ENCODE measurements at regions not wholly inside any gene's neighbourhood (a gene's known extent, or its start where the extent isn't known, plus 50 kb on each side); places are given as distances from the start of the nearest gene placed in this dataset.

- no peaks in the 10 kb centered on the region for H3K4me1 ChIP-seq
- H3K9me3 ChIP-seq = no peaks in the 10 kb centered on the region
- DNase-seq = no peak
- ATAC-seq = no peak
- H3K36me3 ChIP-seq = no peaks in the 10 kb centered on the region
- H3K27me3 ChIP-seq = peaks cover 0 to 22% (median 0%) of the 10 kb centered on the region in 7 donors
- TF ChIP-seq, protein P1, sequence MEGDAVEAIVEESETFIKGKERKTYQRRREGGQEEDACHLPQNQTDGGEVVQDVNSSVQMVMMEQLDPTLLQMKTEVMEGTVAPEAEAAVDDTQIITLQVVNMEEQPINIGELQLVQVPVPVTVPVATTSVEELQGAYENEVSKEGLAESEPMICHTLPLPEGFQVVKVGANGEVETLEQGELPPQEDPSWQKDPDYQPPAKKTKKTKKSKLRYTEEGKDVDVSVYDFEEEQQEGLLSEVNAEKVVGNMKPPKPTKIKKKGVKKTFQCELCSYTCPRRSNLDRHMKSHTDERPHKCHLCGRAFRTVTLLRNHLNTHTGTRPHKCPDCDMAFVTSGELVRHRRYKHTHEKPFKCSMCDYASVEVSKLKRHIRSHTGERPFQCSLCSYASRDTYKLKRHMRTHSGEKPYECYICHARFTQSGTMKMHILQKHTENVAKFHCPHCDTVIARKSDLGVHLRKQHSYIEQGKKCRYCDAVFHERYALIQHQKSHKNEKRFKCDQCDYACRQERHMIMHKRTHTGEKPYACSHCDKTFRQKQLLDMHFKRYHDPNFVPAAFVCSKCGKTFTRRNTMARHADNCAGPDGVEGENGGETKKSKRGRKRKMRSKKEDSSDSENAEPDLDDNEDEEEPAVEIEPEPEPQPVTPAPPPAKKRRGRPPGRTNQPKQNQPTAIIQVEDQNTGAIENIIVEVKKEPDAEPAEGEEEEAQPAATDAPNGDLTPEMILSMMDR (IDR thresholded peaks at IDR 0.05) = no peak
- no peak overlapping the region for H3K4me3 ChIP-seq
- intact Hi-C loops (cut with DNase I) = no loop called here
- no peak overlapping the region for H3K27ac ChIP-seq
- WGBS, 2 donors = 74 to 78% methylated on average over 4 of the region's 4 CpGs
Observed at GRCh38 chr16:13291591-13292333, 390.4 kb downstream of the SHISA9 start.

- ATAC-seq (no peak), DNase-seq (no peak)
- TF ChIP-seq, protein P1 (IDR thresholded peaks at IDR 0.05) = no peak
- no peak overlapping the region for H3K27ac ChIP-seq
- WGBS, 2 donors = 89% methylated on average over 4 of the region's 4 CpGs
- H3K36me3 ChIP-seq = no peaks in the 10 kb centered on the region
- no peaks in the 10 kb centered on the region for H3K9me3 ChIP-seq
- intact Hi-C loops (cut with DNase I) = no loop called here
- H3K4me1 ChIP-seq = no peaks in the 10 kb centered on the region
- H3K4me3 ChIP-seq = no peak overlapping the region
- H3K27me3 ChIP-seq = peaks cover 0 to 11% (median 3%) of the 10 kb centered on the region in 7 donors
Observed at GRCh38 chr16:13296206-13296605, 394.8 kb downstream of the SHISA9 start.

GRCh38 chr16:13298666-13299065 is 397.3 kb downstream of the SHISA9 start:
- Histone ChIP-seq H3K27me3 (peaks cover 0 to 18% (median 6%) of the 10 kb centered on the region in 7 donors), H3K27ac (no peak overlapping the region), H3K4me1 (no peaks in the 10 kb centered on the region), H3K9me3 (no peaks in the 10 kb centered on the region), H3K4me3 (no peak overlapping the region), H3K36me3 (no peaks in the 10 kb centered on the region)
- ATAC-seq = no peak
- TF ChIP-seq, protein P1 (IDR thresholded peaks at IDR 0.05) = no peak
- WGBS, 2 donors = 51 to 63% methylated on average over 5 of the region's 5 CpGs
- intact Hi-C loops (cut with DNase I) = no loop called here
- DNase-seq = no peak

GRCh38 chr16:13300066-13300840 is 398.9 kb downstream of the SHISA9 start:
- DNase-seq = no peak
- Histone ChIP-seq H3K27ac (no peak overlapping the region), H3K36me3 (no peaks in the 10 kb centered on the region), H3K9me3 (no peaks in the 10 kb centered on the region), H3K4me1 (no peaks in the 10 kb centered on the region), H3K4me3 (no peak overlapping the region), H3K27me3 (peaks cover 0 to 26% (median 6%) of the 10 kb centered on the region in 7 donors)
- WGBS, 2 donors = 50 to 53% methylated on average over 9 of the region's 9 CpGs
- ATAC-seq = no peak
- TF ChIP-seq, protein P1 (IDR thresholded peaks at IDR 0.05) = no peak
- intact Hi-C loops (cut with DNase I) = no loop called here

Data from heart right ventricle (tissue), 16 donors.